ENCODE measurements at regions not wholly inside any gene's neighbourhood (a gene's known extent, or its start where the extent isn't known, plus 50 kb on each side); places are given as distances from the start of the nearest gene placed in this dataset.
"Not testable (repeated sequence)": the region's sequence is repeated elsewhere in the genome, so short reads cannot be mapped to it uniquely, and the experiment has no call there.

GRCh38 chr5:44953078-44953477, 144.3 kb downstream of the MRPS30 start:
- Mint-ChIP-seq H3K4me3 (no peak overlapping the region), H3K36me3 (no peaks in the 10 kb centered on the region), H3K27ac (no peak overlapping the region), H3K4me1 (no peaks in the 10 kb centered on the region), H3K27me3 (ENCODE audit: low read depth in 3 of 3) (no peaks in the 10 kb centered on the region), H3K9me3 (peaks cover 0 to 2% (median 0%) of the 10 kb centered on the region in 7 donors)
- WGBS (ENCODE audit: insufficient coverage) = no CpG with 5 or more reads among the region's 2 CpGs
- no peak for DNase-seq
- TF ChIP-seq CTCF (IDR thresholded peaks at IDR 0.05) = no peak
- Histone ChIP-seq H3K9ac (ENCODE audit: insufficient read depth, low read length, poor library complexity, severe bottlenecking) (no peak overlapping the region), H3K79me2 (ENCODE audit: insufficient read depth, low read length) (no peaks in the 10 kb centered on the region), H3K4me1 (ENCODE audit: control insufficient read depth in 1 of 2, insufficient read depth in 2 of 2, low read length in 2 of 2) (no peaks in the 10 kb centered on the region), H3K27me3 (ENCODE audit: control insufficient read depth in 2 of 2, insufficient read depth in 2 of 2, low read length in 2 of 2) (no peaks in the 10 kb centered on the region), H4K20me1 (ENCODE audit: insufficient read depth, low read length) (no peaks in the 10 kb centered on the region), H2AFZ (ENCODE audit: insufficient read depth, low read depth, low read length, poor library complexity, severe bottlenecking) (no peak overlapping the region), H3K9me3 (replicated peaks in 1 of 2; ENCODE audit: control insufficient read depth in 1 of 2, insufficient read depth in 1 of 2, low read length in 2 of 2) (no peaks in the 10 kb centered on the region), H3K36me3 (replicated peaks in 1 of 2; ENCODE audit: control insufficient read depth in 1 of 2, insufficient read depth in 2 of 2, low read length in 2 of 2) (no peaks in the 10 kb centered on the region), H3K4me3 (replicated peaks in 1 of 3; ENCODE audit: low read depth in 2 of 3, low read length in 3 of 3) (no peak overlapping the region), H3K27ac (ENCODE audit: low read depth in 1 of 2, low read length in 2 of 2) (no peak overlapping the region), H3K4me2 (replicated peaks; ENCODE audit: extremely low read depth, low read length, poor library complexity, severe bottlenecking) (no peak overlapping the region)
- intact Hi-C loops (cut with micrococcal nuclease) = no loop called here

DNA sequence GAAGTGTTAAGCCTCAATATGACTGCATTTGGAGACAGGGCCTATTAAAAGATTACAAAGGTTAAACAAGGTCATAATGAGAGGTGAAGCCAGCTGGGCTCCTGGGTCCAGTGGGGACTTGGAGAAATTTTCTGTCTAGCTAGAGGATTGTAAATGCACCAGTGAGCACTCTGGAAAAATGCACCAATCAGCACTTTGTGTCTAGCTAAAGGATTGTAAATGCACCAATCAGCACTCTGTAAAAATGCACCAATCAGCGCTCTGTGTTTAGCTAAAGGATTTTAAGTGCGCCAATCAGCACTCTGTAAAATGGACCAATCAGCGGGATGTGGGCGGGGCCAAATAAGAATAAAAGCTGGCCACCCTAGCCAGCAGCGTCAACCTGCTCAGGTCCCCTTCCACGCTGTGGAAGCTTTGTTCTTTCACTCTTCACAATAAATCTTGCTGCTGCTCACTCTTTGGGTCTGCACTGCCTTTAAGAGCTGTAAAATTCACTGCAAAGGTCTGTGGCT, 150.3 kb downstream of the MRPS30 start:
- H2AFZ ChIP-seq (ENCODE audit: insufficient read depth, low read depth, low read length, poor library complexity, severe bottlenecking); H3K4me1 ChIP-seq (ENCODE audit: control insufficient read depth in 1 of 2, insufficient read depth in 2 of 2, low read length in 2 of 2); intact Hi-C loops (cut with micrococcal nuclease); H3K27ac Mint-ChIP-seq; H3K27ac ChIP-seq (ENCODE audit: low read depth in 1 of 2, low read length in 2 of 2); H3K4me3 ChIP-seq (replicated peaks in 1 of 3; ENCODE audit: low read depth in 2 of 3, low read length in 3 of 3); H3K79me2 ChIP-seq (ENCODE audit: insufficient read depth, low read length); H3K27me3 ChIP-seq (ENCODE audit: control insufficient read depth in 2 of 2, insufficient read depth in 2 of 2, low read length in 2 of 2); H4K20me1 ChIP-seq (ENCODE audit: insufficient read depth, low read length); H3K9me3 ChIP-seq (replicated peaks in 1 of 2; ENCODE audit: control insufficient read depth in 1 of 2, insufficient read depth in 1 of 2, low read length in 2 of 2); H3K36me3 ChIP-seq (replicated peaks in 1 of 2; ENCODE audit: control insufficient read depth in 1 of 2, insufficient read depth in 2 of 2, low read length in 2 of 2); DNase-seq; H3K4me1 Mint-ChIP-seq; H3K4me2 ChIP-seq (replicated peaks; ENCODE audit: extremely low read depth, low read length, poor library complexity, severe bottlenecking); H3K9ac ChIP-seq (ENCODE audit: insufficient read depth, low read length, poor library complexity, severe bottlenecking); H3K27me3 Mint-ChIP-seq (ENCODE audit: low read depth in 3 of 3); H3K36me3 Mint-ChIP-seq; H3K4me3 Mint-ChIP-seq: not testable (repeated sequence)
- 88% methylated on average over 6 of the region's 6 CpGs for WGBS (ENCODE audit: insufficient coverage)
- peaks cover 0 to 11% (median 3%) of the 10 kb centered on the region in 7 donors for H3K9me3 Mint-ChIP-seq
